Stimulated activated CD4-positive, alpha-beta T cell treated with anti-CD3 and anti-CD28 coated beads, Interleukin-12 subunit alpha, Interleukin-12 subunit beta, amount 100 ng/mL, for 24 hours (primary cell): ENCODE measurements at regions not wholly inside any gene's neighbourhood (a gene's known extent, or its start where the extent isn't known, plus 50 kb on each side); places are given as distances from the start of the nearest gene placed in this dataset.

Experiments used
- DNase-seq, 2 experiments: peaks; one replicate each; pipeline ENCODE4 v3.0.0-alpha.2; 2020; ENCODE audit warnings: low read depth in 2 of 2

GRCh38 chr6:12422848-12423247 is 132.7 kb downstream of the EDN1 start:
- DNase-seq, result no peak

- DNase-seq, result no peak
Observed at GRCh38 chr6:12423832-12424231, 133.7 kb downstream of the EDN1 start.

- DNase-seq, result no peak
Observed at GRCh38 chr6:12426121-12426520, 136.0 kb downstream of the EDN1 start.

GRCh38 chr6:12431023-12431422 is 140.9 kb downstream of the EDN1 start:
- DNase-seq, result no peak

GRCh38 chr6:12436224-12436623 is 146.1 kb downstream of the EDN1 start:
- DNase-seq, result no peak

- DNase-seq, result no peak
Observed at GRCh38 chr6:12436683-12437082, 146.5 kb downstream of the EDN1 start.

GRCh38 chr6:12439296-12439695 is 149.1 kb downstream of the EDN1 start:
- no peak for DNase-seq

- no peak for DNase-seq
Observed at GRCh38 chr6:12440981-12441380, 150.8 kb downstream of the EDN1 start.

- DNase-seq, result no peak
Observed at GRCh38 chr6:12442455-12442854, 152.3 kb downstream of the EDN1 start.

- no peak for DNase-seq
Observed at GRCh38 chr6:12446394-12446793, 156.2 kb downstream of the EDN1 start.

- no peak for DNase-seq
Observed at GRCh38 chr6:12449447-12449846, 159.3 kb downstream of the EDN1 start.

GRCh38 chr6:12450467-12450866 is 160.3 kb downstream of the EDN1 start:
- no peak for DNase-seq

GRCh38 chr6:12456343-12456742 is 166.2 kb downstream of the EDN1 start:
- no peak for DNase-seq

- DNase-seq, result no peak
Observed at GRCh38 chr6:12457094-12457493, 166.9 kb downstream of the EDN1 start.

GRCh38 chr6:12458558-12458957 is 168.4 kb downstream of the EDN1 start:
- no peak for DNase-seq

- DNase-seq, result no peak
Observed at GRCh38 chr6:12459945-12460661, 169.9 kb downstream of the EDN1 start.

GRCh38 chr6:12467706-12468670 is 177.8 kb downstream of the EDN1 start:
- no peak for DNase-seq

- no peak for DNase-seq
Observed at GRCh38 chr6:12472601-12473038, 182.5 kb downstream of the EDN1 start.

GRCh38 chr6:12473494-12473893 is 183.3 kb downstream of the EDN1 start:
- DNase-seq, result no peak

- no peak for DNase-seq
Observed at GRCh38 chr6:12474167-12475140, 184.3 kb downstream of the EDN1 start.

- DNase-seq, result no peak
Observed at GRCh38 chr6:12476484-12476883, 186.3 kb downstream of the EDN1 start.

- DNase-seq, result no peak
Observed at GRCh38 chr6:12477616-12478015, 187.5 kb downstream of the EDN1 start.
